Activated T-helper 17 cell treated with anti-CD3 and anti-CD28 coated beads, Interleukin-2, amount 50 U/mL, for 72 hours (primary cell): ENCODE measurements at regions not wholly inside any gene's neighbourhood (a gene's known extent, or its start where the extent isn't known, plus 50 kb on each side); places are given as distances from the start of the nearest gene placed in this dataset.

Experiments
- ATAC-seq: fragments of 150-1000 bp; cut with Tn5 transposase; replicated peaks from 2 replicates; pipeline ENCODE4 v1.10.0; 2021; ENCODE audit warnings: mild to moderate bottlenecking, moderate library complexity
- H3K27ac Mint-ChIP-seq: one replicate; pipeline ENCODE4 v1.8.0; 2022; ENCODE audit warnings: mixed read lengths
- H3K27me3 Mint-ChIP-seq: one replicate; pipeline ENCODE4 v1.8.0; 2022; ENCODE audit warnings: mixed read lengths
- H3K36me3 Mint-ChIP-seq: one replicate; pipeline ENCODE4 v1.8.0; 2022; ENCODE audit warnings: low read depth, mild to moderate bottlenecking, mixed read lengths
- H3K4me1 Mint-ChIP-seq: one replicate; pipeline ENCODE4 v1.8.0; 2022; ENCODE audit warnings: mixed read lengths
- H3K4me3 Mint-ChIP-seq: one replicate; pipeline ENCODE4 v1.8.0; 2022; ENCODE audit warnings: mild to moderate bottlenecking, mixed read lengths
- H3K9me3 Mint-ChIP-seq: one replicate; pipeline ENCODE4 v1.8.0; 2022; ENCODE audit warnings: mixed read lengths

GRCh38 chr2:47315475-47315874, 53.6 kb upstream of the EPCAM start:
- Mint-ChIP-seq H3K27ac (no peak overlapping the region), H3K27me3 (peaks cover 3% of the 10 kb centered on the region), H3K36me3 (no peaks in the 10 kb centered on the region), H3K4me3 (no peak overlapping the region), H3K9me3 (no peaks in the 10 kb centered on the region), H3K4me1 (no peaks in the 10 kb centered on the region)
- ATAC-seq = no peak

- H3K36me3 Mint-ChIP-seq = no peaks in the 10 kb centered on the region
- no peak for ATAC-seq
- no peak overlapping the region for H3K27ac Mint-ChIP-seq
- H3K4me3 Mint-ChIP-seq = no peak overlapping the region
- peaks cover 5% of the 10 kb centered on the region for H3K27me3 Mint-ChIP-seq
- H3K4me1 Mint-ChIP-seq = no peaks in the 10 kb centered on the region
- H3K9me3 Mint-ChIP-seq = no peaks in the 10 kb centered on the region
Measured at GRCh38 chr2:47313728-47314127, 55.4 kb upstream of the EPCAM start.

DNA sequence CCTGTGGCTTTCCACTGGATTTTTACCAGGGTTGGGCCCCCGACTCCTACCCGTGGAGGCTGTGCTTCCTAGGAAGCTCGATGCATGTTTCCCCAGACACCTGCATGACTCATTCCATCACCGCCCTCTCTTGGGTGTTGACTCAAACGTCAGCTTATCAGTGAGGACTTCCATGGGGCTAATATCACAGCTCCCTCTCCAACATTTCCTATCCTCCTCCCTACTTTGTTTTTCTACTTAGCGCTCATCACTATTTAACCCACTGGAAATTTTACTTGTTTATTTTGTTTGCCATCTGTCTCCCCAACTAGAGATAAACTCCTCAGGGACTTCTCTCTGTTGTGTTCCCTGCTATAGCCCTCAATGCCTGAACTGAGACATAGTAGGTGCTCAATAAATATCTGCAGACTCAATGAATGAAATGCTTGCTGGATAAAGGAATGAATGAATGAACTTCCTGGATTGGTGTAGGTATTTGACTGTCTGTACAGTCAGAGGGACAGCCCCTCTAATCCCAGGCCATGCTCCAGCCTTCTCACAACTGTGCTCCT, 55.9 kb upstream of the EPCAM start:
- H3K4me1 Mint-ChIP-seq = no peaks in the 10 kb centered on the region
- ATAC-seq = no peak
- no peaks in the 10 kb centered on the region for H3K9me3 Mint-ChIP-seq
- no peak overlapping the region for H3K4me3 Mint-ChIP-seq
- H3K27ac Mint-ChIP-seq = no peak overlapping the region
- peaks cover 5% of the 10 kb centered on the region for H3K27me3 Mint-ChIP-seq
- no peaks in the 10 kb centered on the region for H3K36me3 Mint-ChIP-seq

GRCh38 chr2:47312491-47312850, 56.6 kb upstream of the EPCAM start:
- ATAC-seq = no peak
- Mint-ChIP-seq H3K4me3 (no peak overlapping the region), H3K4me1 (no peaks in the 10 kb centered on the region), H3K9me3 (no peaks in the 10 kb centered on the region), H3K36me3 (no peaks in the 10 kb centered on the region), H3K27me3 (peaks cover 5% of the 10 kb centered on the region), H3K27ac (no peak overlapping the region)

DNA sequence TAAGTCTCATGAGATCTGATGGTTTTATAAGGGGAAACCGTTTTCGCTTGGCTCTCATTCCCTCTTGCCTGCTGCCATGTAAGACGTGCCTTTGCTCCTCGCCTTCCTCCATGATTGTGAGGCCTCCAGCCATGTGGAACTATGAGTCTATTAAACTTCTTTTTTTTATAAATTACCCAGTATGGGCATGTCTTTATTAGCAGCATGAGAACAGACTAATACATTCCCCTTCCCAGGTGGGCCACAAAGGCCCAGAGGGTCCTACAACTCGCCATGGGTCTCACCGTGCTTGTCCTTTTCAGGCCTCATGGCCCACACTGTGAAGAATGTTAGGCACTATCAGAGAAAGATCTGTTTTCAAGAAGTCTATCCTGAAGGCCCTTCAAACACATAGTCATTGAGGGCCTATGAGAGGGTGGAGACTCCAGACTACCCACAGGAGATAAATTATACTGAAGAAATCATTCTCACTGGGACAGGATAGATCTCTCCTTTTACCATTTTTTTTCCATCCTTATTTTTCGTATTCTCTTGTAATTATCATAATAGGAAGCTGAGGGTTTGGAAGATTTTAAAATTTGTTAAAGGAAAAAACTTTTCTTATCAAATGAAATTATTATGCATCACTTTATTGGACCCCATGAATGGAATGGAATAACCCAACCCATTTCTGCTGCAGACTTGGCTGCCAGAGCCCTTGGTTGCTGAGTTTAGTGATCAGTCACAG, 57.2 kb upstream of the EPCAM start:
- no peak overlapping the region for H3K4me3 Mint-ChIP-seq
- no peaks in the 10 kb centered on the region for H3K36me3 Mint-ChIP-seq

DNA sequence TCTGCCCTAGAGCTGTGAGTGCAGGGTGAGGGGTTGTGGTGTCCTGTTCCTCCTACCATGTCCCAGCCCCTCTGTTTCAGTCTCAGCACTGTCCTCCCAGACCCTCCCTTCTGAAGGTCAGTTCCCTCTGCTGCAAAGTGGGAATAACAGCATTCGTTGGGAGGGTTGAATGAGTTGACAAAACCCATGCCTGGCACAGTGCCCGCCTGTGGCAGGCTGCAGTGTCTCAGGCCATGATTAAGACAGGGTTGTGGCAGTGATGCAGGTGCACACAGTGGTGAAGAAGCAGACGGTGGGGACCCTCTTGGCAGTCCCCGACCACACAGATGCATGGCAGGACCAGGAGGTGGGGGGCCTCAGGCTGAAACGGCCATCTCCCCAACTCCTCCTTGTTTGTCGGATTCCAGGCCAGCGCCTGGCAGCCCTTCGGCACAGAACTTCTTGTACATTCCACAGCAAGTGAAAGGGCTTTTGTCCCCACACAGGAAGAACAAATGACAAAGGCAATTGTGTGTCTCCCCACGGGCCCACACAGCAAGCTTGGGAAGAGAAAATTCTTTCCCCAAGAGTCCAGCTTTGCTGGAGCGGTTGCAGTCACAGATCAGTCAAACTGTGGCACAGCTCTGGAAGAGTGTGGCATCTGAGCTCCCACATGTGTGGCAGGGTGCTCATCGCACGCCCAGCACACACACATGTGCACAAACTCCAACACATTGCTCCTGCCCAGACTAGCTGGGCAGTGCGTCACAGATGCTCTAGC, 58.1 kb upstream of the EPCAM start:
- Mint-ChIP-seq H3K36me3 (no peaks in the 10 kb centered on the region), H3K4me3 (no peak overlapping the region), H3K27ac (no peak overlapping the region), H3K27me3 (peaks cover 12% of the 10 kb centered on the region), H3K4me1 (no peaks in the 10 kb centered on the region), H3K9me3 (no peaks in the 10 kb centered on the region)
- no peak for ATAC-seq

More for the DNA sequence above, 57.2 kb upstream of the EPCAM start:
- H3K4me1 Mint-ChIP-seq = no peaks in the 10 kb centered on the region
- no peaks in the 10 kb centered on the region for H3K9me3 Mint-ChIP-seq
- ATAC-seq = no peak
- no peak overlapping the region for H3K27ac Mint-ChIP-seq
- peaks cover 8% of the 10 kb centered on the region for H3K27me3 Mint-ChIP-seq

DNA sequence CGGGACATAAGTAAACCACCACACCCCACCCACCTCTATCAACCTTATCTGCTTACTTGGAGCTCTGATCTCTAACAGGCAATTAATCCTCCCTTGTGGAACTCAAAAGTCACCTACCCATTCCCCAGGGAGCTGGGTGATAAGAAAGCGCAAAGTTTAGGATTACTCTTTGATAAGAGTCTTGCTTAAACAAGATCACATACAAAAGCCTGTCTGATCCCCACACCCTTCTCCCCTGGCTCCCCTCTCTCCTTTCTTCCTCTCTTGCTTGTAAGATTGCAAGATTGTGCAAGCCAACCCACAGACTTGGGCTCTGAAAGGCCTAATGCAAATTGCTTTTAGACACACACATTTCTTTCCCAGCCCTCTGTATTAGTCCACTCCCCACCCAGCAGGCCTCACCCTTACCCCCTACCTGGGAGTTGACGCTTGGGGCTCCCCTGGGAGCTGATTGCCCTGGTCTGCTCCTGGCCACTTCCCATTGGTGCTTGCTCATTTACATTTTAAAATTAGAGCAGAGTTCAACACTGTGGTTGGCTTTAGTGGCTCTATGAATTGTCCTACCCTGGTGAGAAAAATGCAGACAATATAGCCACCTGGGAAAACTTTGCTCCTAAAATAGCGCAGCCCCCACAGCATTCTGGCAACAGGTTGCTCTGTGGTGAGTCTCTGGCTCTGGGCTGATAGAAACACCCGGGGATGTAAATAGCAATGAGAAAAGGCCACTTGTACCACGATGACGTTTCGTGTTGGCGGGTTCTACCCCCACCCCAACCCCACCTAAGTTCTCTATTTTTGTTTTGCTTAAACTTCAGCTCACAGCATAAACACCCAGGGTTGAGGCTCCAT, 58.9 kb upstream of the EPCAM start:
- no peak overlapping the region for H3K4me3 Mint-ChIP-seq
- ATAC-seq = no peak
- no peak overlapping the region for H3K27ac Mint-ChIP-seq
- H3K36me3 Mint-ChIP-seq = no peaks in the 10 kb centered on the region
- peaks cover 12% of the 10 kb centered on the region for H3K27me3 Mint-ChIP-seq
- H3K9me3 Mint-ChIP-seq = no peaks in the 10 kb centered on the region
- H3K4me1 Mint-ChIP-seq = no peaks in the 10 kb centered on the region

- H3K4me3 Mint-ChIP-seq = no peak overlapping the region
- H3K27me3 Mint-ChIP-seq = peaks cover 12% of the 10 kb centered on the region
- no peaks in the 10 kb centered on the region for H3K9me3 Mint-ChIP-seq
- H3K4me1 Mint-ChIP-seq = no peaks in the 10 kb centered on the region
- ATAC-seq = no peak
- H3K36me3 Mint-ChIP-seq = no peaks in the 10 kb centered on the region
- H3K27ac Mint-ChIP-seq = no peak overlapping the region
Measured at GRCh38 chr2:47309472-47309951, 59.6 kb upstream of the EPCAM start.

- ATAC-seq = no peak
- Mint-ChIP-seq H3K9me3 (no peaks in the 10 kb centered on the region), H3K27ac (no peak overlapping the region), H3K4me3 (no peak overlapping the region), H3K36me3 (no peaks in the 10 kb centered on the region), H3K27me3 (peaks cover 18% of the 10 kb centered on the region), H3K4me1 (no peaks in the 10 kb centered on the region)
Measured at GRCh38 chr2:47307066-47307465, 62.0 kb upstream of the EPCAM start.

GRCh38 chr2:47304654-47305053, 64.5 kb upstream of the EPCAM start:
- Mint-ChIP-seq H3K4me3 (no peak overlapping the region), H3K36me3 (no peaks in the 10 kb centered on the region), H3K9me3 (no peaks in the 10 kb centered on the region), H3K4me1 (no peaks in the 10 kb centered on the region), H3K27me3 (peaks cover 17% of the 10 kb centered on the region), H3K27ac (no peak overlapping the region)
- no peak for ATAC-seq

DNA sequence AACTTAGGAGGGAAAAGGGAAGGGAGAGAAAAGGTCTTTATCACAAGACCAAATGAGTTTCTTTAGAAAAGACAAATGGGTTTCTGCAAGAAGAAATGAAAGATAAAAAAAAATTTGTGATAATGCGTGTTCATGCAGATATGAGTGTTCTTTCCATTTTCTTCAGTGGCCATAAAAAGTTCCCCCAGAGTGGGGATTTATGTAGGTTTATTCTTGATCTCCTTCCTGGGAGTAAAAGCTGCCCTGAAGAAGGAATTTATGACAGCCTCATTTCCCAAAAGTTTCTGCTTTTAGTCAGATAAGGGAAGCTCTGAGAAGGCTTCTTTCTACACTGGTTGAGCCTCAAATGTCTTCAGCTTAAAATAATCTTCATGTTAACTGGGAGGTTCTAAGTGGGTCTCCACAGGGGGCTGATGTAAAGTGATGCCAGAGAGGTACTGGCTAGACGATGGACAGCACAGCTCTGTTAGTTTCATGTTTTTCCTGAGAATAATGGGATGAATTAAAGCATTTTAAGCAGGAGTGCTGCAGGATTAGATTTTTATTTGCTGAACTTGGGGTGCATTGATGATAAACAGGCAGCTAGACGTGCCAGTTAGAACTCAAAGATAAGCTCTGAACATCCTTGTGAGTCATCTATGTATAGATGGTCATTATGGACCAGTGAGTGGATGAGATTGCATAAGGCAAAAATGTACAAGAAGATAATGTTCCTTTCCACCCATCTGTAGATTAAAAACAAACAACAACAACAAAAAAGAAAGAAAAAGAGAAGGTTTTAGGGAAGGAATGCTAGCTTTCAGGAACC, 65.6 kb upstream of the EPCAM start:
- H3K4me3 Mint-ChIP-seq = no peak overlapping the region
- H3K4me1 Mint-ChIP-seq = no peaks in the 10 kb centered on the region
- peaks cover 16% of the 10 kb centered on the region for H3K27me3 Mint-ChIP-seq
- H3K36me3 Mint-ChIP-seq = no peaks in the 10 kb centered on the region
- H3K27ac Mint-ChIP-seq = no peak overlapping the region
- ATAC-seq = no peak
- H3K9me3 Mint-ChIP-seq = no peaks in the 10 kb centered on the region

DNA sequence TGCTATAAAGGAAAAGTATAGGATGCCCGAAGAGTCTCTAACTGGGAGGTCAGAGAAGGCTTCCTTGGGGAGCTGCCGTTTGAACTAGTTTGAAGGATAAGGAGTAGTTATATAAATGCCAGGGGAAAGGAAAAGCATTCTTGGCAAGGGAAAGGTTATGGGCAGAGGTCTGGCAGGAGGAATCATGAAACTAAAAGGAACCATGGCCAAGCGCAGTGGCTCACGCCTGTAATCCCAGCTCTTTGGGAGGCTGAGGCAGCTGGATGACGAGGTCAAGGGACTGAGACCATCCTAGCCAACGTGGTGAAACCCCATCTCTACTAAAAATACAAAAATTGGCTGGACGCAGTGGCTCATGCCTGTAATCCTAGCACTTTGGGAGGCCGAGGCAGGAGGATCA, 66.8 kb upstream of the EPCAM start:
- Mint-ChIP-seq H3K36me3 (no peaks in the 10 kb centered on the region), H3K27me3 (peaks cover 14% of the 10 kb centered on the region), H3K4me3 (no peak overlapping the region), H3K4me1 (no peaks in the 10 kb centered on the region), H3K9me3 (no peaks in the 10 kb centered on the region), H3K27ac (no peak overlapping the region)
- ATAC-seq = no peak

DNA sequence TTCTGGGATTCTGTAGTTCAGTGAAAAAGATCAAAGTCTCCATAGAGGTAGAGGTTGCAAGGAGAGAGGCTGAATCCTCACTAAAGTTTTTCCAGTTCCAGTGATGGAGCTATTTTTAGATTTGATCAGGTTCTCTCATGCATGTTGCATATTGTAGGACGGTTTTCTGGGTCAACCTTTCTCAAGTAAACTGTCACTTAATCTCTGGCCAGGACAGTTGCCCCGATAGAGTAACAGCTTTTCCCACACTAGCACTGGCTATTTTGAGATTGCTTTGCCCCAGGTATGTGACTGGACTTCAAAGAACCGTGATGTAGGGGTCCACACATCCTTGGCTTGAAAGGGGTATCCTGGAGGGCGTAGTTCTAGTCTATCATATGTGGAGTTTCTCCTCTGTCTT, 67.4 kb upstream of the EPCAM start:
- no peak overlapping the region for H3K27ac Mint-ChIP-seq
- H3K36me3 Mint-ChIP-seq = no peaks in the 10 kb centered on the region
- ATAC-seq = no peak
- H3K4me1 Mint-ChIP-seq = no peaks in the 10 kb centered on the region
- H3K27me3 Mint-ChIP-seq = peaks cover 12% of the 10 kb centered on the region
- H3K9me3 Mint-ChIP-seq = no peaks in the 10 kb centered on the region
- H3K4me3 Mint-ChIP-seq = no peak overlapping the region

DNA sequence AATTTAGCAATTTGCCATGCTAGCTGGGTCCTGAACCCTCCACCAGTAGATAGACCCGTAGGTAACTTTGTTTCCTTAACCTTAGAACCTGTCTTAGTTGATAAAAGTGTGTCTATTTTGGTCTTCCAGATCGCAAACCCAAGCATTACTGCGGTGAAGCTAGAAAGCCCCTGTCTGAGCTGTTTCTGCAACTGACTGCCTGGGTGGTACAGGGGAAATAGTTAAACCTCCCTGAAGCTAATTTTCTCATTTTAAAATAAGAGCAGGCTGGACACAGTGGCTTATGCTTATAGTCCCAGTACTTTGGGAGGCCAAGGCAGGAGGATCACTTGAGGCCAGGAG, 67.9 kb upstream of the EPCAM start:
- no peaks in the 10 kb centered on the region for H3K9me3 Mint-ChIP-seq
- H3K27ac Mint-ChIP-seq = no peak overlapping the region
- ATAC-seq = no peak
- H3K36me3 Mint-ChIP-seq = no peaks in the 10 kb centered on the region
- no peak overlapping the region for H3K4me3 Mint-ChIP-seq
- peaks cover 10% of the 10 kb centered on the region for H3K27me3 Mint-ChIP-seq
- H3K4me1 Mint-ChIP-seq = no peaks in the 10 kb centered on the region
